ENCODE measurements at regions not wholly inside any gene's neighbourhood (a gene's known extent, or its start where the extent isn't known, plus 50 kb on each side); places are given as distances from the start of the nearest gene placed in this dataset.

DNA sequence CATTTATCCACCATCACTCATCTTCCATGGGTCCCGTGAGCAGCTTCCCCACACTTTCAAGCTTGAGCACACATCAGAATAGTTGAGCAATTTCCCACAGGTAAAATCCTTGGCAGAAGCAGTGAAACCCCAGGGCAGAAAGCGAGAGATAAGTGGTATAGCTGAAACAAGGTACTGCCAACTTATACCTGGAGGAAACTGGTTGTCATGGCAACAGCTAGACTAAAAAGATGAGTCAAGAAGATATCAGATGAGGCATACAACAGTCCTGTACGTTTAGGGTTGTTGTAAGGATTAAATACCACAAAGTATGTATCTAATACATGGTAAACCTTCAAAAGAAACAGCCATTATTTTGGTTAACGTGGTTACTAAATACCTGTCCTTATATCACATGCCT, 66.9 kb upstream of the PHOX2B start:
- no TSS peak for BruUV-seq (replicated peaks)
- Histone ChIP-seq H3K4me1 (replicated peaks; ENCODE audit: insufficient read depth) (no peaks in the 10 kb centered on the region), H3F3A (ENCODE audit: insufficient read depth, low read depth) (no peaks in the 10 kb centered on the region), H3K27me3 (ENCODE audit: insufficient read depth, low read depth) (peaks cover 55% of the 10 kb centered on the region), H3K4me3 (no peak overlapping the region), H3K4me2 (no peak overlapping the region), H3K9me2 (ENCODE audit: insufficient read depth) (no peaks in the 10 kb centered on the region), H2AFZ (no peak overlapping the region), H4K20me1 (ENCODE audit: insufficient read depth) (no peaks in the 10 kb centered on the region), H3K27ac (no peak overlapping the region), H3K9me3 (ENCODE audit: insufficient read depth, low read depth) (no peaks in the 10 kb centered on the region), H3K79me2 (ENCODE audit: low read depth) (no peaks in the 10 kb centered on the region), H3K36me3 (ENCODE audit: low read depth) (no peaks in the 10 kb centered on the region)
- ChIA-PET POLR2A (ENCODE audit: unreplicated experiment) (interaction anchor here (0.5 kb wide), 1 partner anchor 88 kb away, joined by 3 read pairs; no protein-coding TSS in a partner anchor), CTCF (no interaction called here)
- no peak for DNase-seq
- TF ChIP-seq EZH2 (IDR thresholded peaks at IDR 0.05; ENCODE audit: low read depth): no peak
- TF ChIP-seq, protein P1, sequence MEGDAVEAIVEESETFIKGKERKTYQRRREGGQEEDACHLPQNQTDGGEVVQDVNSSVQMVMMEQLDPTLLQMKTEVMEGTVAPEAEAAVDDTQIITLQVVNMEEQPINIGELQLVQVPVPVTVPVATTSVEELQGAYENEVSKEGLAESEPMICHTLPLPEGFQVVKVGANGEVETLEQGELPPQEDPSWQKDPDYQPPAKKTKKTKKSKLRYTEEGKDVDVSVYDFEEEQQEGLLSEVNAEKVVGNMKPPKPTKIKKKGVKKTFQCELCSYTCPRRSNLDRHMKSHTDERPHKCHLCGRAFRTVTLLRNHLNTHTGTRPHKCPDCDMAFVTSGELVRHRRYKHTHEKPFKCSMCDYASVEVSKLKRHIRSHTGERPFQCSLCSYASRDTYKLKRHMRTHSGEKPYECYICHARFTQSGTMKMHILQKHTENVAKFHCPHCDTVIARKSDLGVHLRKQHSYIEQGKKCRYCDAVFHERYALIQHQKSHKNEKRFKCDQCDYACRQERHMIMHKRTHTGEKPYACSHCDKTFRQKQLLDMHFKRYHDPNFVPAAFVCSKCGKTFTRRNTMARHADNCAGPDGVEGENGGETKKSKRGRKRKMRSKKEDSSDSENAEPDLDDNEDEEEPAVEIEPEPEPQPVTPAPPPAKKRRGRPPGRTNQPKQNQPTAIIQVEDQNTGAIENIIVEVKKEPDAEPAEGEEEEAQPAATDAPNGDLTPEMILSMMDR (conservative IDR thresholded peaks at IDR 0.05): no peak
- intact Hi-C loops (cut with micrococcal nuclease; ENCODE audit: unreplicated experiment): no loop called here

DNA sequence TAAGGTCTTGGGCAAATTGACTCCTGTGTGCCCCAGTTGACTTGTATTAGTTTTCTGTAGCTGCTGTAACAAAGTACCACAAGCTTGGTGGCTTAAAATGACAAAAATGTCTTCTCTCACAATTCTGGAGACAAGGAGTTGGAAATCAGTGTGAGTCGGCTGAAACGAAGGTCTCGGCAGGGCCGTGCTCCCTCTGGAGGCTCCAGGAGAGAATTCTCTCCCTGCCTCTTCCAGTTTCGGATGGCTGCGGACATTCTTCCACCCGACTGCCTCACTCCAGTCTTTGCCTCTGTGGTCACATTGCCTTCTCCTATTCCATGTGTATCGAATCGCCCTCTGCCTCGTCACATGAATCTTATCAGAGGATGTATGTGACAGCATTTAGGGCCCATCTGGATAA, 66.0 kb upstream of the PHOX2B start:
- intact Hi-C loops (cut with micrococcal nuclease; ENCODE audit: unreplicated experiment): no loop called here
- Histone ChIP-seq H3K27me3 (ENCODE audit: insufficient read depth, low read depth) (peaks cover 46% of the 10 kb centered on the region), H3K9me2 (ENCODE audit: insufficient read depth) (no peaks in the 10 kb centered on the region), H3K36me3 (ENCODE audit: low read depth) (no peaks in the 10 kb centered on the region), H3F3A (ENCODE audit: insufficient read depth, low read depth) (no peaks in the 10 kb centered on the region), H3K27ac (no peak overlapping the region), H3K4me1 (replicated peaks; ENCODE audit: insufficient read depth) (no peaks in the 10 kb centered on the region), H3K9me3 (ENCODE audit: insufficient read depth, low read depth) (no peaks in the 10 kb centered on the region), H3K79me2 (ENCODE audit: low read depth) (no peaks in the 10 kb centered on the region), H3K4me3 (no peak overlapping the region), H2AFZ (no peak overlapping the region), H4K20me1 (ENCODE audit: insufficient read depth) (no peaks in the 10 kb centered on the region), H3K4me2 (no peak overlapping the region)
- DNase-seq: peak in 1 of 2 experiments; percentile 7
- BruUV-seq (replicated peaks): no TSS peak
- TF ChIP-seq, protein P1 (conservative IDR thresholded peaks at IDR 0.05): peak; percentile 27; the same call in 1 of the 2 replicates
- no peak for TF ChIP-seq EZH2 (IDR thresholded peaks at IDR 0.05; ENCODE audit: low read depth)
- ChIA-PET CTCF (no interaction called here), POLR2A (ENCODE audit: unreplicated experiment) (no interaction called here)

DNA sequence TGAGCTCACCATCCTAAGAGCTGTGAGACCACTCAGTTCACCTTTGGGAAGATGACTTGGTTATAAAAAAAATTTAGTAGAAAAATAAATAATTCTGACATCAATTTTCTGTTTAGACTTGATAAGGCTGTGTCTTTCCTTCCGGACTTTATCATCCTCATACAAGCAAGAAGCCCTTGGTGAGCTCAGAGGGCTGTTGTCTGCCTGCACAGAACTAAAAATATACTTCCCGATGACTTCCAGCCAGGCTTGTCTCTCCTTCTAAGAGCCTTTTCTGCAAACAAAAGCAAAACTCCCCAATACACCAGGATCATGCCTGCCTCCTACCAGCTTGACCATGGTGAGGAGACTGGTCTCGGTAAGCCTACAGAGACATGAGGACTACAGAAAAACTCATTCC, 58.3 kb upstream of the PHOX2B start:
- no peaks in the 10 kb centered on the region for H3K9me3 ChIP-seq (ENCODE audit: insufficient read depth, low read depth)
- DNase-seq: no peak
- no peaks in the 10 kb centered on the region for H3K79me2 ChIP-seq (ENCODE audit: low read depth)
- H3K4me2 ChIP-seq: no peak overlapping the region
- intact Hi-C loops (cut with micrococcal nuclease; ENCODE audit: unreplicated experiment): no loop called here
- H3K36me3 ChIP-seq (ENCODE audit: low read depth): no peaks in the 10 kb centered on the region
- no peaks in the 10 kb centered on the region for H3K4me1 ChIP-seq (replicated peaks; ENCODE audit: insufficient read depth)
- TF ChIP-seq, protein P1 (conservative IDR thresholded peaks at IDR 0.05): no peak
- no peak for TF ChIP-seq EZH2 (IDR thresholded peaks at IDR 0.05; ENCODE audit: low read depth)
- no peak overlapping the region for H3K4me3 ChIP-seq
- no peaks in the 10 kb centered on the region for H4K20me1 ChIP-seq (ENCODE audit: insufficient read depth)
- H3K9me2 ChIP-seq (ENCODE audit: insufficient read depth): no peaks in the 10 kb centered on the region
- H3F3A ChIP-seq (ENCODE audit: insufficient read depth, low read depth): no peaks in the 10 kb centered on the region
- H2AFZ ChIP-seq: no peak overlapping the region
- no peak overlapping the region for H3K27ac ChIP-seq
- peaks cover 40% of the 10 kb centered on the region for H3K27me3 ChIP-seq (ENCODE audit: insufficient read depth, low read depth)
- no TSS peak for BruUV-seq (replicated peaks)
- ChIA-PET POLR2A (ENCODE audit: unreplicated experiment) (no interaction called here), CTCF (no interaction called here)

Measured in PC-9 (cell line).